ENCODE measurements at regions not wholly inside any gene's neighbourhood (a gene's known extent, or its start where the extent isn't known, plus 50 kb on each side); places are given as distances from the start of the nearest gene placed in this dataset.
"Not testable (repeated sequence)": the region's sequence is repeated elsewhere in the genome, so short reads cannot be mapped to it uniquely, and the experiment has no call there.

DNA sequence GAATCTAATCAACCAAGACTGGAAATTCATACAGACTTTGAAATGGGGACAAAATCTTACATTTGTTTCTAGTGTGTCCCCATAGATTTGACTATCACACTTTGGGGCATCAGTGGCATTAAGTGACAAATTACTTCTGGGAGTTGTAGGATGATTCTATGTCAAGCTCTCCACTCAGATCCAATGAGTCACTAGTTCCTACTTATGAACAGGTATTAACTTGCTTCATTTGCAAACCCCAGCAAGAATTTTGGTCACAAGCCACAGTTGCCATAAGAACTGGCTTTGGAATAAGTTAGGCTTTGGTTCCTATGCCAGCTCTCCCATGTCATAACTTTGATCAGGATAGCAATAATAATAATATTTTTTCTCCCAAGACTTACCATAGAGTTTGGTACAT is 77.6 kb upstream of the PTPRK start:
- DNase-seq (ENCODE audit: low read depth in 3 of 3) = no peak

DNA sequence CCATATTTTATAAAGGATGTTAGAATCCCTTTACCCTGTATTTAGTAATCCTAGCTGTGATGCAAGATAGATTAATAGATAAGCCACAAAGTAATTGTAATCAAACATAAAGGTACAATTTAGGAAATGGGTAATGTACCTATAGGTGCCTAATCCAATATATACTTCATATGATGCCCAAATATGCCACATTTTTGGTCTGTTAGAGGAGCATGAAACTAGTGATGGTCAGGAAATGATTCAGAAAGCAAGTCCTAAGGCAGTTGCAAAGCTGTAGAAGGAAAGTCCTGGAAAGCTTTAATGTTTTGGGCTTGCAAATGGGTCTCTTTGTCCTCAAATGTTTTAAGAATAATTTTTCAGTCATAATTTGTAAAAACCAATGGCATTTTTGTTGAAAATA is 76.6 kb upstream of the PTPRK start:
- no peak for DNase-seq (ENCODE audit: low read depth in 3 of 3)

DNA sequence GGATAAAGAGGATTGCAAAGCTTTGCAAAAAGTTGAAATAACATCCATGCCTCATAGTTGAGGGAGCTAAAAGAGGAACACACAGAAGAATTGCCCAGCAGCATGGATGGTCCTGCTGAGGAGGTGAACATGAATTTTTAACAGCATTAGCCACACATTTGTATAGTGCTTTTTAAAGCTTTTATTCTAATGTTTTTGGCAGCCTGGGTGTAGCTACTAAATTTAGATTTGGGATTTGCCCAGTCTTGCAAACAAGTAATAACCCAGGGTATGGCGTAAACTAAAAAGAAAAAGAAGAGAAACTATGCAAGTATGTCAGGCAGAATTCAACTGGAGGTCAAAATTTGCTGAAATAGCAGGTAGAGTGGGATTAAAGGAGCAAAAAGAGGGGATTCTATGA is 75.1 kb upstream of the PTPRK start:
- no peak for DNase-seq (ENCODE audit: low read depth in 3 of 3)

DNA sequence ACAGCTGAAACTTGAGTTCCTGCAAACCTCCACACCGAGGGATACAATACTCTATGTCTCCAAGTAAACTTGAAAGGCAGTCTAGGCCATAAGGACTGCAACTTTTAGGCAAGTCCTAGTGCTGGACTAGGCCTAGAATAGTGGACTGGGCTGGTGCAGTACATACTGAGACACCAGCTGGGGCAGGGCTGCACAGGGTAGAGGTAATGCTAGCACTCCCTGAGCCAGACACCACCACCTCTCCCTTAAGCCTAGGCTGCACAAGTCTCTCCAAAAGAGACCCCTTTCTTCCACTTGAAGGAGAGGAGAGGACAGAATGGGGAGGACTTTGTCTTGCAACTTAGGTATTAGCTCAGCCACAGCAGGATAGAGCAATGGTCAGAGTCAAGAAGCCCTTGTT is 65.7 kb upstream of the PTPRK start:
- no peak for DNase-seq (ENCODE audit: low read depth in 3 of 3)

DNA sequence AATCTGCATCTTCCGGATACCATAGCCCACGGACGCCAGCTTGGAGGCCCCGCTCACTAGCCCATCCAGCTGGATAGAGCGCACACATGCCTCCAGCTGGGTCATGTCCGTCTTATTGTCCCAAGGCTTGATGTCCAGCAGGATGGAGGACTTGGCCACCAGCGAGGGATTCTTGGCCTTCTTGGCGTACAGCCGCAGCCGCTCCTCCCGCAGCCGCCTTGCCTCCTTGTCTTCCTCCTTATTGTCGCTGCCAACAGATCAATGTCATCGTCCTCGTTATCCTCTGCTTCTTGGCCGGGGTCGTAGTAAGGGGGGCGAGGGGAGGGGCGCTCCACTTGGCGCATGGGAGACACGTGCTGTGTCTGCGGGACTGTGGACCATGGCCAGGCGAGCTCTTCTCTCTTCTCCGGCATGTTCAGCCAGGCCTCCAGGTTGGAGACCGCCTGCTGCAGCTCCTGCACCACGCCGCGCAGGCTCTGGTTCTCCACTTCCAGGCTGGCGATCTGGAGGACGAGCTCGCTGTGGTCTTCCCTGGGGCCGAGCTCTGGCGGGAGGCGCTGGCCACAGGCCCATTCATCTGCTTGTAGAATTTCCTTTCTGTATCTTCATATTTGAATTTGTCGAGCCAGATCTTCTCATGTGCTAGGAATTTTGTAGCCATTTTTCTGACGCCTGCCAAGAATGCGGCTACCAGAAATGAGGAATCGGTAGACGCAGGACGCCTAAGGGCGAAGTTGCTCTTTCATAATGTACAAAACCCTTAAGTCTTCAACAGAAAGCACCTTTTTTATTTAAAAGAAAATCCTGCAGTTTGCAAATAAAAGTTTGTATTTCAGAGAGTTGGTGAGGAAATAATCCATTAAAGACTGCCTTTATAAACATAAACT is 60.1 kb upstream of the PTPRK start:
- DNase-seq (ENCODE audit: low read depth in 3 of 3) = no peak

DNA sequence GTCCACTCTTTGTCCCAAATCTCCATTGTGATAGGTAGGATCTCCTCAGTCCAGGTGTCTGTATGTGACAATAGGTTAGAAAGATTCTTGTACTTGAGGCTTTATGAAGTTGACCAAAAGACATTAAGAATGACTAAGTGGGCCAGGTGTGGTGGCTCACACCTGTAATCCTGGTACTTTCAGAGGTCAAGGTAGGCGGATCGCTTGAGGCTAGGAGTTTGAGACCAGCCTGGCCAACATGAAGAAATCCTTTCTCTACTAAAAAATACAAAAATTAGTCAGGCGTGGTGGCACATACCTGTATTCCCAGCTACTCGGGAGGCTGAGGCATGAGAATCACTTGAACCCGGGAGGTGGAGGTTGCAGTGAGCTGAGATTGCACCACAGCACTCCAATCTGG is 54.9 kb upstream of the PTPRK start:
- DNase-seq (ENCODE audit: low read depth in 3 of 3) = not testable (repeated sequence)

DNA sequence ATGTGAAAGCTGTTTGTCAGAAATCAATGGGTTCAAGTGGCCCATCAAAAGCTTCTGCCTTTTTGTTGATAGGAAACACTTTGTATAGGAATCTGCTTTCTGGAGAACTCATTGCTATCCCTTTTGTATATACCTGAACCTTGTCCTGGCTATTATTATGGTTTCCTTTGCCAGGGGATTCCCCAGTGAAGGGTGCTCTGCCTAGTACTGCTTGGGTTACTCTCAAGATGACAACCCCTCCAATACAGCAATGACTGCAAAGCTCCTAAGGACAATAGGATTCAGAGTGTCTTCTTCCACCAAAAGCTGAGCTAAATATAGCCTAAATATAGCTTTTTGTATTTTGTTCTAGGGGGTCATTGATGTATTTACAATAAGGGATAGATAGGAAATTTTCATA is 54.0 kb upstream of the PTPRK start:
- no peak for DNase-seq (ENCODE audit: low read depth in 3 of 3)

DNA sequence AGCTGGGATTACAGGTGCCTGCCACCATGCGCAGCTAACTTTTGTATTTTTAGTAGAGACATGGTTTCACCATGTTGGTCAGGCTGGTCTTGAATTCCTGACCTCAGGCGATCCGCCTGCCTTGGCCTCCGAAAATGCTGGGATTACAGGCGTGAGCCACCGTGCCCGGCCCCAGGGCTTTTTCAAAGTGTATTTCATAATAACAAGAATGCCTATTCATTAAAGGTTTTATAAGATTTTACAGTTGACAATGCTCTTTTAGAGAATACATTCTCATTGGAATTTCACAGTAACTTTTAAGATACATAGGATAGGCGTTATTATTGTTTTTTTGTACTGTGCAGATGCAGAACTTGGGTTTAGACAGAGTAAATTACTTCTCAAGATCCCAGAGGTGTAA is 52.6 kb upstream of the PTPRK start:
- no peak for DNase-seq (ENCODE audit: low read depth in 3 of 3)

DNA sequence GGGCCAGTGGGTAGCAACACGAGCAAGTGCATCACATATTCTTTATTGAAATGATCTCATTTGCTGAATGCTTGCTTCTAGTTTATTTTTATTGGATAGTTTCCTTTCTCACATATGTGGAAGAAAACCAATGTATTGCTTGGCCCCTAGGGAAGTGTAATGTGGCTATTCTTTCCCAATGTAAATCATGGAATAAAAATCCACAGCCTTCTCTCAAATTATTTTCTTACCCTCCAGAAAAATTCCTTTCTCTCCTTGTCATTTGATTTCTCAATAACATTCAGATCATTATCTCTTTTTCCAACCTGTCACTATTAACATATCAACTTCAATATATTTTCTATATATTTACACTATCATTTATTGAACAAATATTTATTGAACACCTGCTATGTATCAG is 51.9 kb upstream of the PTPRK start:
- DNase-seq (ENCODE audit: low read depth in 3 of 3) = no peak

DNA sequence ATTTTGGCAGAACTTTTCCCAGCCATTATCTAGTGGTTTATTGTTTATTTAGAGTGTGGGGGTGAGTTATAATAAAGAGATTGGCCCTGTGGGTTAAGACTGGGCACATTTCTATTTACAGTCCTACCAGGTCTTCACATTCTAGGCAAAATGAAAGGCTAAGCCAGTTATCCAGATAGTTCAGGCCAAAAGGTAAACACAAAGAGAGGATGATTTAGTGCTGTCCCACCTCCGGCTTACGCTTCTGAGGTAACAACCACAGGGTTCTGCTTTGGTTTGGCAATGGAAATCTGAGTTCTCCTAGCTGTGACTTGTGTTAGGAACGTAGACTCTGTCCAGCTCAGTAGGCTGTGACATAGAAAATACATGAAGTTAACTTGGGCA is 50.3 kb upstream of the PTPRK start:
- DNase-seq (ENCODE audit: low read depth in 3 of 3) = no peak

DNA sequence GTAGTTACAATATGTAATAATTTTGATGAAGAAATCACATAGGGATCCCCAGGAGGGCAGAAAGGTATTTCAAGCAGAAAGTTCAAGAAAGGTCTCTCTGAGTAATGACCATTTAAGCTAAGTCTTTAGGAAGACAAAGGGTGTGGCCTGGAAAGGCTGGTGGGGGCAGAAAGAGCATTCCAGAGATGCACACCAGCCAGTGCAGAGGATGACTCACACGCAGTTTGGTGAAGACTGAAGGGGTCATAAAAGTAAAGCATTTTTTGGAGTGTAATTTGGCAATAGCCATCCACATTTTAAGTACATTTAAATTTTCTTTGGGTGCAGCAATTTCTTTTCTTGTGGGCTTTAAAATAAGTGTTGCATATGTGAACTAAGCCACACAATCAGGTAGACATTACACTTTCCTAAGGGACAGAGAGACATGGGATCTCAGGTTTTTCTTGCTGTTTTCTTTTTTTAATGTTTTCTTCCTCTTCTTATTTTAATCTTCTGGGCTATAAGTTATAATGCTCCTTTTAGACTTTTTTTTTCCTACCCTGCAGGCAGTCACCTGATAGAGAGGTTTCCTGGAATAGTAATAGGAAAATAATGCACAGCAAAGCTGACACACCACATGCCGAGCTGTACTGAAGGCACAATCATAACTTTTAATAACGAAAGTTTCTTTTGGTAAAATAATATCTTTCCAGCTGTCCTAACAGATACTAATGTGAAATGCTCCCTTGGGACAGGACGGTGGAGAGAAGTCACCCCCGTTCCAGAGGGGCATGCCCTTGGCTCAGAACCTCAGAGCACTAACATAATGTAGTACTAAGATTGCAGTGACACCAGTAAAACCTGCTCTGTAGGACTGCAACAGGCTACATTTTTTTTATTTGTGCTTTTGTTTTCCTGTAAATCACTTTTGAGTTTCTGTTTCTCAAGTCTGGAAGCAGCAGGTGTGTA is 49.6 kb upstream of the PTPRK start:
- DNase-seq (ENCODE audit: low read depth in 3 of 3) = no peak

Data from stimulated activated CD4-positive, alpha-beta T cell treated with anti-CD3 and anti-CD28 coated beads, TNF-alpha, amount 100 ng/mL, for 24 hours (primary cell).